ENCODE measurements at regions not wholly inside any gene's neighbourhood (a gene's known extent, or its start where the extent isn't known, plus 50 kb on each side); places are given as distances from the start of the nearest gene placed in this dataset.

DNA sequence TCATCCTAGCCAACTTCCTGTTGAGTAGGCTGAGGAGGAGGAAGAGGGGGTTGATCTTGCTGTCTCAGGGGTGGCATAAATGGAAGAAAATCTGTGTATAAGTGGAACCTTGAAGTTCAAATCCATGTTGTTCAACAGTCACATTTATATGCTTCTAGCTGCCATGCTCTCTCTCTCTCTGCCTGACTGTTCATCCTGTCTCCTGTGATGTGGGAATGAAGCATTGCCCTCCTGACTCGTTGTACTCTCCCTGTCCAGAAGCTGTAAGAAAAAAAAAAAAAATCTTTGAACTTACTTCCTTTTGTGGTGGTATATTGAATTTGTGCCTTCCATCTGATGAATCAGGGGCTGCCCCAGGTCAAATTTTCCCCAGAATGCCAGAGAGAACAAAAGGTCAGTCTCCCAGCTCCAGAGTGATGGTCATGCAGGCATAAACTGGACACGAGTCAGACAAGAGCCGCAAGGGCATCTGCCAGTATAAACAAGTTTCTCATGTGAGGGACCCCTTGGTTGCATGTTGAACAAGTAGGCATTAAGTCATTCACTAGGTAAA lies 257.0 kb downstream of the IDS start:
- no peak for TF ChIP-seq POLR2A (IDR thresholded peaks at IDR 0.05)
- TF ChIP-seq CTCF (IDR thresholded peaks at IDR 0.05) = no peak

Measured in thyroid gland (tissue), 4 donors.